H1 (cell line): ENCODE measurements at regions not wholly inside any gene's neighbourhood (a gene's known extent, or its start where the extent isn't known, plus 50 kb on each side); places are given as distances from the start of the nearest gene placed in this dataset.

Source experiments
- CTCF ChIA-PET: fragments of 300-600 bp; sonication (Branson Sonifier 250); formaldehyde crosslinking; loops from one replicate; lab custom pipeline; 2021; ENCODE audit not compliant: partially characterized antibody; lab: Charles Lee
- POLR2A ChIA-PET: fragments of 300-600 bp; sonication (Branson Sonifier 250); formaldehyde crosslinking; loops from one replicate; lab custom pipeline; 2021; ENCODE audit warnings: inconsistent platforms; ENCODE audit not compliant: partially characterized antibody; lab: Charles Lee
- DNase-seq, 2 experiments: peaks; one replicate each; pipeline versions ENCODE4 v3.0.0 to v3.0.0-alpha.2; 2010 to 2022; ENCODE audit warnings: low spot score in 2 of 2, low read depth in 1 of 2, mixed read lengths in 1 of 2
- FAIRE-seq: peaks from 2 replicates; lab custom pipeline; 2011; peaks lifted over from hg19 to GRCh38; lab: Jason Lieb, UNC
- H2AFZ ChIP-seq: 2 replicates; pipeline ENCODE4 v1.8.1; 2012; ENCODE audit warnings: low read length, inconsistent platforms
- H2AK5ac ChIP-seq: 2 replicates; pipeline ENCODE4 v1.6.1; 2013; ENCODE audit warnings: low read depth, low read length
- H2BK120ac ChIP-seq: replicated peaks from 2 replicates; pipeline ENCODE3; 2013; ENCODE audit warnings: low read depth, low read length, inconsistent platforms
- H2BK12ac ChIP-seq: 2 replicates; pipeline ENCODE4 v1.6.1; 2013; ENCODE audit warnings: low read depth, low read length
- H2BK15ac ChIP-seq: 2 replicates; pipeline ENCODE4 v1.6.1; 2013; ENCODE audit warnings: low read length
- H2BK20ac ChIP-seq: 2 replicates; pipeline ENCODE4 v1.6.1; 2013; ENCODE audit warnings: low read length
- H2BK5ac ChIP-seq: 2 replicates; pipeline ENCODE4 v1.6.1; 2013; ENCODE audit warnings: low read depth, low read length
- H3K14ac ChIP-seq: 2 replicates; pipeline ENCODE4 v1.6.1; 2013; ENCODE audit warnings: inconsistent platforms; ENCODE audit not compliant: insufficient read length
- H3K18ac ChIP-seq: 2 replicates; pipeline ENCODE4 v1.6.1; 2013; ENCODE audit warnings: low read length; ENCODE audit errors: extremely low read depth
- H3K23ac ChIP-seq: 2 replicates; pipeline ENCODE4 v1.6.1; 2013; ENCODE audit warnings: inconsistent platforms; ENCODE audit not compliant: insufficient read length
- H3K23me2 ChIP-seq: 2 replicates; pipeline ENCODE4 v1.6.1; 2013; ENCODE audit warnings: low read depth, low read length
- H3K27ac ChIP-seq: 2 replicates; pipeline ENCODE4 v1.6.1; 2011; ENCODE audit warnings: low read depth, low read length, inconsistent platforms
- H3K27me3 ChIP-seq, 4 experiments: replicated peaks in 1 of 4; 1 replicate in 1 of 4; 2 replicates in 3 of 4; pipeline versions ENCODE4 v1.6.1 to v1.8.1; 2011 to 2013; ENCODE audit warnings: low read length in 3 of 4, mild to moderate bottlenecking in 3 of 4, inconsistent platforms in 2 of 4, mixed read lengths in 2 of 4, moderate library complexity in 1 of 4; ENCODE audit not compliant: control insufficient read depth in 3 of 4, insufficient read depth in 3 of 4; ENCODE audit errors: extremely low read depth in 1 of 4
- H3K36me3 ChIP-seq, 4 experiments: 2 replicates each; pipeline versions ENCODE4 v1.6.1 to v1.8.1; 2011 to 2013; ENCODE audit warnings: mild to moderate bottlenecking in 4 of 4, low read length in 3 of 4, moderate library complexity in 2 of 4, control low read depth in 1 of 4, inconsistent platforms in 1 of 4; ENCODE audit not compliant: insufficient read depth in 4 of 4, control insufficient read depth in 2 of 4
- H3K4ac ChIP-seq: replicated peaks from 2 replicates; pipeline ENCODE3; 2013; ENCODE audit warnings: low read length, low read depth, mixed read lengths, inconsistent platforms; ENCODE audit not compliant: insufficient read length
- H3K4me1 ChIP-seq, 4 experiments: replicated peaks in 1 of 4; 1 replicate in 1 of 4; 2 replicates in 3 of 4; pipeline versions ENCODE4 v1.6.1 to v1.8.1; 2011 to 2013; ENCODE audit warnings: low read length in 3 of 4, inconsistent platforms in 2 of 4, mixed read lengths in 1 of 4; ENCODE audit not compliant: insufficient read depth in 4 of 4, control insufficient read depth in 3 of 4
- H3K4me2 ChIP-seq, 2 experiments: 2 replicates each; pipeline versions ENCODE4 v1.6.1 to v1.8.1; 2011 to 2013; ENCODE audit warnings: low read depth in 2 of 2, low read length in 2 of 2, control low read depth in 1 of 2, inconsistent platforms in 1 of 2, mild to moderate bottlenecking in 1 of 2; ENCODE audit not compliant: insufficient read depth in 1 of 2
- H3K4me3 ChIP-seq, 4 experiments: fragments of 200-600, 300-600 bp in 1 of 4; sonication (generic), shearing (Covaris generic), sonication (Bioruptor Twin) in 1 of 4; 2 replicates each; pipeline versions ENCODE4 v1.5.1 to v1.8.1; 2011 to 2016; ENCODE audit warnings: low read length in 4 of 4, low read depth in 3 of 4, control low read depth in 2 of 4, inconsistent platforms in 2 of 4, mild to moderate bottlenecking in 2 of 4, mixed read lengths in 1 of 4, moderate library complexity in 1 of 4; ENCODE audit not compliant: insufficient read depth in 2 of 4; ENCODE audit errors: extremely low read depth in 1 of 4
- H3K56ac ChIP-seq: replicated peaks from 2 replicates; pipeline ENCODE3; 2013; ENCODE audit warnings: low read depth, mild to moderate bottlenecking, mixed read lengths, low read length, inconsistent platforms; ENCODE audit not compliant: insufficient read length
- H3K79me1 ChIP-seq: 2 replicates; pipeline ENCODE4 v1.6.1; 2013; ENCODE audit warnings: low read depth, low read length, control low read depth
- H3K79me2 ChIP-seq, 2 experiments: 2 replicates each; pipeline versions ENCODE4 v1.6.1 to v1.8.1; 2012 to 2013; ENCODE audit warnings: low read length in 2 of 2, mild to moderate bottlenecking in 2 of 2, inconsistent platforms in 1 of 2; ENCODE audit not compliant: insufficient read depth in 2 of 2, control insufficient read depth in 1 of 2
- H3K9ac ChIP-seq, 4 experiments: replicated peaks in 1 of 4; 1 replicate in 1 of 4; 2 replicates in 3 of 4; pipeline versions ENCODE4 v1.6.1 to v1.8.1; 2011 to 2013; ENCODE audit warnings: low read depth in 3 of 4, low read length in 3 of 4, control low read depth in 2 of 4, mild to moderate bottlenecking in 2 of 4, moderate library complexity in 2 of 4, inconsistent platforms in 1 of 4; ENCODE audit errors: extremely low read depth in 1 of 4
- H3K9me3 ChIP-seq, 2 experiments: 2 replicates each; pipeline versions ENCODE4 v1.6.1 to v1.8.1; 2012 to 2013; ENCODE audit warnings: mild to moderate bottlenecking in 2 of 2, moderate library complexity in 2 of 2, control low read depth in 1 of 2, inconsistent platforms in 1 of 2, low read depth in 1 of 2, low read length in 1 of 2, mixed read lengths in 1 of 2; ENCODE audit not compliant: insufficient read depth in 2 of 2
- H4K20me1 ChIP-seq, 2 experiments: replicated peaks in 1 of 2; 2 replicates each; pipeline versions ENCODE3 to v1.8.1; 2011 to 2013; ENCODE audit warnings: inconsistent platforms in 2 of 2, low read length in 2 of 2, mild to moderate bottlenecking in 1 of 2; ENCODE audit not compliant: insufficient read depth in 2 of 2, control insufficient read depth in 1 of 2
- H4K5ac ChIP-seq: 2 replicates; pipeline ENCODE4 v1.6.1; 2013; ENCODE audit warnings: low read length, low read depth, mixed read lengths, inconsistent platforms; ENCODE audit not compliant: insufficient read length
- H4K8ac ChIP-seq: 2 replicates; pipeline ENCODE4 v1.8.0; 2013; ENCODE audit warnings: mild to moderate bottlenecking, moderate library complexity, low read length, inconsistent platforms; ENCODE audit not compliant: insufficient read depth; ENCODE audit errors: extremely low read depth
- H4K91ac ChIP-seq: replicated peaks from 2 replicates; pipeline ENCODE3; 2013; ENCODE audit warnings: low read length, mixed read lengths, inconsistent platforms; ENCODE audit not compliant: insufficient read length
- CBX8 ChIP-seq: fragments of 300-800, 300-1000 bp; sonication (generic); IDR thresholded peaks from 2 replicates; pipeline ENCODE4 v1.7.1; 2016; ENCODE audit warnings: low read depth, low read length, borderline replicate concordance
- CEBPB ChIP-seq: IDR thresholded peaks from 2 replicates; pipeline ENCODE4 v1.6.1; 2012; ENCODE audit warnings: low read depth, low read length
- CREB1 ChIP-seq: IDR thresholded peaks from 2 replicates; pipeline ENCODE4 v1.6.1; 2012; ENCODE audit warnings: inconsistent platforms
- EGR1 ChIP-seq: IDR thresholded peaks from 2 replicates; pipeline ENCODE4 v1.6.1; 2011; ENCODE audit warnings: low read depth, low read length, borderline replicate concordance
- FOSL1 ChIP-seq: IDR thresholded peaks from 2 replicates; pipeline ENCODE4 v1.6.1; 2011; ENCODE audit warnings: mild to moderate bottlenecking, low read depth, low read length, moderate library complexity; ENCODE audit not compliant: insufficient read depth
- GTF2F1 ChIP-seq: IDR thresholded peaks from 2 replicates; pipeline ENCODE4 v1.6.1; 2012; ENCODE audit warnings: low read depth, low read length, improper control_type of control experiment, borderline replicate concordance
- HDAC2 ChIP-seq, 2 experiments: fragments of 300-600 bp in 1 of 2; sonication (generic) in 1 of 2; IDR thresholded peaks; 2 replicates each; pipeline ENCODE4 v1.6.1; 2011 to 2012; ENCODE audit warnings: low read depth in 2 of 2, low read length in 2 of 2, mild to moderate bottlenecking in 2 of 2, moderate library complexity in 2 of 2, borderline replicate concordance in 1 of 2, inconsistent platforms in 1 of 2
- RBBP5 ChIP-seq: IDR thresholded peaks from 2 replicates; pipeline ENCODE4 v1.7.1; 2012; ENCODE audit warnings: low read depth, mild to moderate bottlenecking, inconsistent platforms, low read length, moderate library complexity, borderline replicate concordance
- SIX5 ChIP-seq: IDR thresholded peaks from 2 replicates; pipeline ENCODE4 v1.6.1; 2011; ENCODE audit warnings: mild to moderate bottlenecking, low read depth, low read length
- SP1 ChIP-seq: IDR thresholded peaks from 2 replicates; pipeline ENCODE4 v1.6.1; 2011; ENCODE audit warnings: low read depth, low read length
- ZNF274 ChIP-seq: IDR thresholded peaks from 2 replicates; pipeline ENCODE4 v1.7.0; 2012; ENCODE audit warnings: low read length, borderline replicate concordance; ENCODE audit errors: extremely low read depth
- WGBS, 2 experiments: shearing (Covaris generic) in 1 of 2; methylation state at CpG; one replicate each; pipeline versions ENCODE4 v1.1.6 to v1.1.7; 2013 to 2015; ENCODE audit warnings: low lambda C conversion rate in 2 of 2, mixed read lengths in 2 of 2, inconsistent platforms in 1 of 2, low coverage in 1 of 2, missing lambda C conversion rate in 1 of 2; ENCODE audit not compliant: insufficient replicate concordance in 2 of 2, insufficient coverage in 1 of 2, insufficient read length in 1 of 2; ENCODE audit errors: extremely low coverage in 1 of 2, missing lambda C conversion rate in 1 of 2; 5-methylcytosine and 5-hydroxymethylcytosine counted together
- TF ChIP-seq, protein P1 (sequence below): IDR thresholded peaks from 2 replicates; pipeline ENCODE4 v1.6.1; 2012; ENCODE audit warnings: inconsistent platforms

DNA sequence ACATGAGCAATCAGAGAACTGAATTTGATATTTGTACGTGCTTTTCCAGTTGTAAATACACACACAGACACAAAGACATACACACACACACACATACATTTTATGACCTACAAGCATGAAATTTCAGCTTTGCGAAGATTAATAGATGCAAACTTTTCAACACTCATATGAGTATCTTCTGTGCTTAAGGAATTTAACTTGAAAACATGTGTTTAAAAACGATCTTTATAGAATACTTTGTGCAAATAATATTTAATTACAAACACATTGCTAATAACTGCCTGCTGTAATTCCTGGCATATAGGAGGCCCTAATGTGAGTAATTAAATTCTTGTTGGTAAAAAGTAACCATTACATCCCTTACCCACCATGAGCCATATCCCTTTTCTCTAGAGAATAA is 107.7 kb upstream of the PLSCR5 start:
- H3K4me3 ChIP-seq, result no peak overlapping the region
- H4K8ac ChIP-seq, result no peak overlapping the region
- H2BK5ac ChIP-seq, result no peak overlapping the region
- H2BK15ac ChIP-seq, result no peak overlapping the region
- FAIRE-seq (no peak), DNase-seq (no peak)
- no peaks in the 10 kb centered on the region for H3K79me1 ChIP-seq
- H3K9ac ChIP-seq, result no peak overlapping the region
- H3K27me3 ChIP-seq, result no peaks in the 10 kb centered on the region
- H3K79me2 ChIP-seq, result no peaks in the 10 kb centered on the region
- TF ChIP-seq RBBP5 (no peak), SIX5 (no peak), CREB1 (no peak), CBX8 (no peak), HDAC2 (IDR thresholded peaks at IDR 0.05; ENCODE audit: borderline replicate concordance in 1 of 2, low read depth in 2 of 2, low read length in 2 of 2) (no peak), FOSL1 (no peak), GTF2F1 (no peak), ZNF274 (no peak), SP1 (no peak), CEBPB (no peak), EGR1 (no peak)
- TF ChIP-seq, protein P1, sequence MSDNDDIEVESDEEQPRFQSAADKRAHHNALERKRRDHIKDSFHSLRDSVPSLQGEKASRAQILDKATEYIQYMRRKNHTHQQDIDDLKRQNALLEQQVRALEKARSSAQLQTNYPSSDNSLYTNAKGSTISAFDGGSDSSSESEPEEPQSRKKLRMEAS, result no peak
- H4K5ac ChIP-seq, result no peak overlapping the region
- H3K14ac ChIP-seq, result no peak overlapping the region
- no peaks in the 10 kb centered on the region; the same call in 1 of the 2 replicates for H3K23me2 ChIP-seq
- no peak overlapping the region for H2BK20ac ChIP-seq
- ChIA-PET POLR2A (no interaction called here), CTCF (no interaction called here)
- no peak overlapping the region for H4K91ac ChIP-seq
- H3K4me1 ChIP-seq, result no peaks in the 10 kb centered on the region
- H2AK5ac ChIP-seq, result no peak overlapping the region
- no peak overlapping the region for H3K18ac ChIP-seq
- no peak overlapping the region for H3K23ac ChIP-seq
- H2AFZ ChIP-seq, result no peak overlapping the region
- H3K36me3 ChIP-seq, result no peaks in the 10 kb centered on the region
- no peak overlapping the region for H3K4ac ChIP-seq
- no peaks in the 10 kb centered on the region for H4K20me1 ChIP-seq
- H3K27ac ChIP-seq, result no peak overlapping the region
- H3K9me3 ChIP-seq, result no peaks in the 10 kb centered on the region
- no peak overlapping the region for H2BK12ac ChIP-seq
- 91% methylated on average over 3 of the region's 3 CpGs; no CpG with 5 or more reads in 1 of the 2 experiments for WGBS, 2 experiments
- no peak overlapping the region for H3K56ac ChIP-seq
- H3K4me2 ChIP-seq, result no peak overlapping the region
- H2BK120ac ChIP-seq, result no peak overlapping the region
